Lung (tissue), 11 donors: ENCODE measurements at regions not wholly inside any gene's neighbourhood (a gene's known extent, or its start where the extent isn't known, plus 50 kb on each side); places are given as distances from the start of the nearest gene placed in this dataset.

Experiments
- ATAC-seq: fragments of 200-7000 bp; cut with Tn5 transposase; one replicate; pipeline ENCODE4 v1.9.1; 2020; ENCODE audit warnings: moderate number of reproducible peaks; ENCODE audit not compliant: insufficient read depth, low FRiP score
- DNase-seq, 3 donors: peaks; one replicate each; pipeline ENCODE4 v3.0.0-alpha.2; 2013 to 2017
- H3K27ac ChIP-seq, 2 donors: one replicate each; pipeline ENCODE4 v1.5.1; 2013; ENCODE audit warnings: mild to moderate bottlenecking in 2 of 2, moderate library complexity in 2 of 2, control low read depth in 1 of 2, inconsistent platforms in 1 of 2, low read depth in 1 of 2, low read length in 1 of 2
- H3K27me3 ChIP-seq, 3 donors: one replicate each; pipeline ENCODE4 v1.5.1; 2013; ENCODE audit warnings: low read length in 2 of 3; ENCODE audit not compliant: control insufficient read depth in 3 of 3, insufficient read depth in 3 of 3
- H3K36me3 ChIP-seq, 4 donors: one replicate each; pipeline ENCODE4 v1.5.1; 2013; ENCODE audit warnings: low read length in 4 of 4, mild to moderate bottlenecking in 1 of 4, moderate library complexity in 1 of 4; ENCODE audit not compliant: control insufficient read depth in 4 of 4, insufficient read depth in 4 of 4
- H3K4me1 ChIP-seq, 5 donors: one replicate each; pipeline ENCODE4 v1.5.1; 2013; ENCODE audit warnings: low read length in 5 of 5, mild to moderate bottlenecking in 2 of 5, moderate library complexity in 1 of 5; ENCODE audit not compliant: control insufficient read depth in 5 of 5, insufficient read depth in 5 of 5
- H3K4me3 ChIP-seq: one replicate; pipeline ENCODE4 v1.5.1; 2013; ENCODE audit warnings: mild to moderate bottlenecking, control low read depth, moderate library complexity
- H3K9ac ChIP-seq, 2 donors: one replicate each; pipeline ENCODE4 v1.5.1; 2013; ENCODE audit warnings: low read length in 2 of 2, control low read depth in 1 of 2; ENCODE audit not compliant: insufficient read depth in 1 of 2
- H3K9me3 ChIP-seq, 4 donors: one replicate each; pipeline ENCODE4 v1.5.1; 2013; ENCODE audit warnings: low read length in 3 of 4, mild to moderate bottlenecking in 1 of 4, moderate library complexity in 1 of 4; ENCODE audit not compliant: control insufficient read depth in 4 of 4, insufficient read depth in 3 of 4
- CTCF ChIP-seq: IDR thresholded peaks from 2 replicates; pipeline ENCODE4 v1.5.1; 2012; ENCODE audit warnings: mild to moderate bottlenecking; ENCODE audit errors: control extremely low read depth, extremely low read depth
- WGBS, 2 donors: extraction: QIAGEN DNeasy Blood & Tissue Kit; methylation state at CpG; one replicate each; pipeline ENCODE4 v1.1.7; 2013; 5-methylcytosine and 5-hydroxymethylcytosine counted together
- donor health status: control.
- donor health status: control.
- donor health status: Bipolar disorder and iron deficiency.
- donor health status: healthy.
- donor health status: DM: yes; HTN: yes; CAD: no.

DNA sequence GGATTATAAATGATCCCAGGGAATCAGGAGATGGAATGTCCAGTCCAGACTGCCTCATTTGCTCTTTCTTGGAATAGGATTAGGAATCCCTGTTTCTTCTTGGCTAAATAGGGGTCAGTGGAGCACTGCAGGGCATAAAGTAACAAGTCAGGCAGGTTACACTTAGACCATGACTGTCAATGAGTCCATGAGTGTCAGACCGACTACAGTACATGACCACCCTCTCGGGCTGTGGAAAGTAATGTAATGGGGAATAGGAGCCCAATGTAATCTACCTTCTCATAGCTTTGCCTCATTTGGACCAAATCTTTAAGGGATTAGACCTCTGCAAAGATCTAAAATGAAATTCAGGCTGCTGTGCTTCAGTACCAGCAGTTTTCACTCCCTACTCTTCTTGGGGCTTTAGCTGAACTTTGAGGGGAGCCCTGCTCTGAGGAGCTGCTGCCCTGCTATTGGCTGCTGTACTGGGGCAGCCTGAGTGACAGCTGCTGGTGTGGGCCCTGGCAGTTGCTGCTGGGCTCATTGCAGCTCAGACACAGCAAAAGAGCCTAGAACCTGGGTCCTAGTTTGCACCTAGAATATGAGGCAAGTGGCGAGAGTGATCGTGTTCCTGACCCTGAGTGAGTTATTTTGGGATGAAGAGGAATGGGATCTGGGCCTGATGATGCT is 62.2 kb upstream of the OR4E1 start:
- Histone ChIP-seq H3K9me3 (peaks cover 0 to 3% (median 0%) of the 10 kb centered on the region in 4 donors), H3K4me1 (no peaks in the 10 kb centered on the region), H3K4me3 (no peak overlapping the region), H3K36me3 (no peaks in the 10 kb centered on the region), H3K9ac (no peak overlapping the region), H3K27ac (no peak overlapping the region), H3K27me3 (no peaks in the 10 kb centered on the region)
- ATAC-seq = no peak
- no peak for TF ChIP-seq CTCF
- DNase-seq = no peak
- 89 to 93% methylated on average over 4 of the region's 4 CpGs for WGBS, 2 donors

DNA sequence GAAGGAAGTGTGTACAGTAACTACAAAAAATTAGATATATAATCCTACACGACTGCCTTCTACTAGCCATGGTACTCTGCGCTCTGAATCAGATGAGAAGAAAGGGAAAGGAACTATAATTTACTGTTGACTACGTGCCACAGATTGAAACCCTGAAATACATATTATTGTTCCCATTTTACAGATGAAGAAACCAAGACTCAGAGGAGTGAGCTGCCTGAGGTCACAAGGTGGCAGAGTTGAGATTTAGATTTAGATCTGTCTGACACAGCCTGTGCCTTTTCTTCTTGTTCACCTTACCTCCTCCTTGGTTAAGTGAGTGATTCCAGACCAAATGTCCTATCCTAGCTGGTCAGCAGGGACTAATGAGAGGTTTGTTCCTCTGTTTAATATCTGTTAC is 61.6 kb upstream of the OR4E1 start:
- no peak for TF ChIP-seq CTCF
- WGBS, 2 donors = 70 to 81% methylated on average over 3 of the region's 3 CpGs
- no peaks in the 10 kb centered on the region for H3K4me1 ChIP-seq
- no peak for ATAC-seq
- H3K9me3 ChIP-seq = peaks cover 0 to 3% (median 0%) of the 10 kb centered on the region in 4 donors
- H3K4me3 ChIP-seq = no peak overlapping the region
- H3K9ac ChIP-seq = no peak overlapping the region
- no peaks in the 10 kb centered on the region for H3K36me3 ChIP-seq
- no peak overlapping the region for H3K27ac ChIP-seq
- DNase-seq = no peak
- H3K27me3 ChIP-seq = no peaks in the 10 kb centered on the region

DNA sequence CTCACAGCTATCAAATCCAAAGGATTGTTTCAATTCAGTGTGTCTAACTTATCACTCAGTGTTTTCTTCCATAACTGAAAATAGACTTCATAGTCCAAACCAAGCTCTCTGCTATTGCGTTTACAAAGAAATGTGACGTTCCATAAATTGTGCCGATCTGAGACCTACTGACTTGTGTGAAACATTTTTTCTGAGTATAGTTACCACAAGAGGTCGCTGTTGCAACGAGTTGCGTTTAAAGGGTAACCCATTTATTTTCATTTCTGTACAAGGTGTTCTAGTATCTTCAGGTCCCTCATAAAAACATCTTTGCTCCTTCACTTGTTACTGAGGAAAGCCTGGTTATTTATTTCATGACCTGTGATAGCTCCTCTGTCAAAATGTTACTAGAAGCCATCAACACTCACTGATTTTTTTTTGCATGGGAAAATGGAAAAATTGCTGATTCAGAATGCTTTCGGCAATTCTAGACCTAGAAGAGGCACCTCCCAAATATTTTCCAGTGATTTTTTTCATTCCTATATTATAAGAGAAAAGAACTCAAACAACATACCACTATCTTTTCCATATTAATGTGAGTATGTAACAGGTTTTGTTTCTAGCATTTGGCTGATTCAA is 60.9 kb upstream of the OR4E1 start:
- DNase-seq (peak in 2 of 3 donors; percentile 11 to 57), ATAC-seq (no peak)
- H3K9ac ChIP-seq = no peak overlapping the region
- H3K9me3 ChIP-seq = peaks cover 0 to 3% (median 0%) of the 10 kb centered on the region in 4 donors
- TF ChIP-seq CTCF = peak; percentile 10
- no peaks in the 10 kb centered on the region for H3K4me1 ChIP-seq
- 12 to 14% methylated on average over 7 of the region's 7 CpGs for WGBS, 2 donors
- H3K4me3 ChIP-seq = no peak overlapping the region
- H3K27ac ChIP-seq = no peak overlapping the region
- H3K27me3 ChIP-seq = no peaks in the 10 kb centered on the region
- no peaks in the 10 kb centered on the region for H3K36me3 ChIP-seq
